ENCODE measurements at regions not wholly inside any gene's neighbourhood (a gene's known extent, or its start where the extent isn't known, plus 50 kb on each side); places are given as distances from the start of the nearest gene placed in this dataset.

- no peak for DNase-seq (ENCODE audit: low read depth, low spot score)
Observed at GRCh38 chr1:200319148-200319547, 90.7 kb downstream of the ZNF281 start.

GRCh38 chr1:200317236-200317635 is 92.6 kb downstream of the ZNF281 start:
- DNase-seq (ENCODE audit: low read depth, low spot score), result no peak

- no peak for DNase-seq (ENCODE audit: low read depth, low spot score)
Observed at GRCh38 chr1:200316148-200316803, 93.6 kb downstream of the ZNF281 start.

- no peak for DNase-seq (ENCODE audit: low read depth, low spot score)
Observed at GRCh38 chr1:200314085-200314750, 95.6 kb downstream of the ZNF281 start.

- no peak for DNase-seq (ENCODE audit: low read depth, low spot score)
Observed at GRCh38 chr1:200311256-200311655, 98.6 kb downstream of the ZNF281 start.

- no peak for DNase-seq (ENCODE audit: low read depth, low spot score)
Observed at GRCh38 chr1:200310824-200311223, 99.0 kb downstream of the ZNF281 start.

- no peak for DNase-seq (ENCODE audit: low read depth, low spot score)
Observed at GRCh38 chr1:200307755-200308066, 102.1 kb downstream of the ZNF281 start.

GRCh38 chr1:200306944-200307754 is 102.7 kb downstream of the ZNF281 start:
- DNase-seq (ENCODE audit: low read depth, low spot score), result no peak

GRCh38 chr1:200305806-200306205 is 104.0 kb downstream of the ZNF281 start:
- no peak for DNase-seq (ENCODE audit: low read depth, low spot score)

- DNase-seq (ENCODE audit: low read depth, low spot score), result no peak
Observed at GRCh38 chr1:200304171-200304570, 105.7 kb downstream of the ZNF281 start.

- DNase-seq (ENCODE audit: low read depth, low spot score), result no peak
Observed at GRCh38 chr1:200302921-200303290, 106.9 kb downstream of the ZNF281 start.

- no peak for DNase-seq (ENCODE audit: low read depth, low spot score)
Observed at GRCh38 chr1:200302192-200302920, 107.5 kb downstream of the ZNF281 start.

GRCh38 chr1:200301152-200301551 is 108.7 kb downstream of the ZNF281 start:
- no peak for DNase-seq (ENCODE audit: low read depth, low spot score)

- DNase-seq (ENCODE audit: low read depth, low spot score), result no peak
Observed at GRCh38 chr1:200299571-200299970, 110.3 kb downstream of the ZNF281 start.

- DNase-seq (ENCODE audit: low read depth, low spot score), result no peak
Observed at GRCh38 chr1:200298242-200298641, 111.6 kb downstream of the ZNF281 start.

GRCh38 chr1:200296091-200296661 is 113.7 kb downstream of the ZNF281 start:
- DNase-seq (ENCODE audit: low read depth, low spot score), result no peak

GRCh38 chr1:200294241-200294640 is 115.6 kb downstream of the ZNF281 start:
- DNase-seq (ENCODE audit: low read depth, low spot score), result no peak

GRCh38 chr1:200292699-200293098 is 117.1 kb downstream of the ZNF281 start:
- no peak for DNase-seq (ENCODE audit: low read depth, low spot score)

GRCh38 chr1:200291106-200291505 is 118.7 kb downstream of the ZNF281 start:
- no peak for DNase-seq (ENCODE audit: low read depth, low spot score)

- no peak for DNase-seq (ENCODE audit: low read depth, low spot score)
Observed at GRCh38 chr1:200290010-200290685, 119.7 kb downstream of the ZNF281 start.

GRCh38 chr1:200288226-200288625 is 121.6 kb downstream of the ZNF281 start:
- DNase-seq (ENCODE audit: low read depth, low spot score), result no peak
